AG08395 (cell line): ENCODE measurements at regions not wholly inside any gene's neighbourhood (a gene's known extent, or its start where the extent isn't known, plus 50 kb on each side); places are given as distances from the start of the nearest gene placed in this dataset.

Source experiments
- DNase-seq: peaks from one replicate; pipeline ENCODE4 v3.0.0; 2012; ENCODE audit warnings: mixed read lengths, low spot score

DNA sequence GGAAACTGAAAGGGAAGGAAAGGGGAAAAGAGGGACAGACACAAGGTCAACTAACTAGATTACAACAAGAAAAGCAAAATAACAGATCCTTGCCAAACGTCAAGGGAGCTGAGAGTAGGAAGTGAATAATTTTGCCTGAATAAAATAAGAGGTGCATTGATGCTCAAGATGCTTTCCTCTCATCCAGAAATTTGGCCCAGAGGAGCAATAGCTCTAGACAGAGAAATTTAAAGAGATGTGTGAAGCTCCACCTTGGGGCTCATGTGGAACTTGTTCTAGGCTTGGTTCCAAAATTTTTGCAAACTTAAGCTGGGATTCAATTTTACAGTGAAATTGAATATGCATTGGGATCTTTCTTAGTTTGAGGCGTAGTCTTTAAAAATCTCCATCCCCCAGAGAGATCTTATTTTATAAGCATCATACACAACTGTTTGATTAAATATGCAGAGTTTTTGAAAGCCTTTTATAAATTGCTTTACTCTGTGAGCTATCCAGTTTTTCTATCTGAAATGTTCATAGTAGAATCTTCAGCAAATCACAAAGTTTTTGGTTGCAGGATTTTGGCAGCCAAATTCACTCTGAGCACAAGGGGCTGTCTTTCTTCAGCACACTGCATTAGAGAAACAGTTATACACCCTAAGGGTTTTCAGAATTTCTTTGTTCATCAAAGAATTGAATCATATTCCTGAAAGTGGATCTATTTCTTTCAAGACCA is 1159.5 kb downstream of the ADGRL3 start:
- DNase-seq = no peak

DNA sequence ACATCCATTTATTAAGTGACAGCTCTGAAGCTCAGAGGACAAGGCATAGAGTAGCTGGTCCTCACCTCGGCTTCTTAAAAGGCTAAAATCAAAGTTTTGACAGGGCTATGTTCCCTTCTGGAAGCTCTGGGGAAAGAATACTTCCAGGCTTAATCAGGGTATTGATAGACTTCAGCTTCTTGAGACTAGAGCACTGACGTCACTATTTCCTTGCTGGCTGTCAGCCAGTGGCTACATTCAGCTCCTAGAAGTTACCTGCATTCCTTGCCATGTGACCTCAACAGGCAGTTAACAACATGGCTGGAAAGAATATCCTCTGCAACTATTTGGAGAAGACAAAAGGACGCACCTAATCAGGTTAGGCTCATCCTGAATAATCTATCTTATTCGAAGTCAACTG is 1144.8 kb downstream of the ADGRL3 start:
- DNase-seq = no peak

DNA sequence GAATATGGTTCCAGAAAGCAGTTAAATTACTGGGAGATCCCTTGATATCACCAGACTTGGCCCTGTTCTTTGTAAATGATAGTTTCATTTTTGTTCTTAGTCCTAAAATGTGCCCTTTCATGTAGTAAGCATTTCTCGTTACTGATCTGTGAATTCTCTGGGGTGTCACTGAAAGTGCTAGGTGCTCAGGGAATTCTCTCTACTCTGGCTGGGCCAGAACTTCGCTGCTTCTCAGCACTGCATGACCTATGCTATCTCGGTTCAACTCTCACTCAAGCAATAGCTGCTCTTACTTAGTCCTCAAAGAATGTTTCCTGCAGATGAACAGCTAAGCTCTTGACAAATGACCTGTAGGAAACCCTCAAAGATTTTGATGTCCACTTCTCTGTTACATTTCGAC is 1144.3 kb downstream of the ADGRL3 start:
- DNase-seq = no peak

DNA sequence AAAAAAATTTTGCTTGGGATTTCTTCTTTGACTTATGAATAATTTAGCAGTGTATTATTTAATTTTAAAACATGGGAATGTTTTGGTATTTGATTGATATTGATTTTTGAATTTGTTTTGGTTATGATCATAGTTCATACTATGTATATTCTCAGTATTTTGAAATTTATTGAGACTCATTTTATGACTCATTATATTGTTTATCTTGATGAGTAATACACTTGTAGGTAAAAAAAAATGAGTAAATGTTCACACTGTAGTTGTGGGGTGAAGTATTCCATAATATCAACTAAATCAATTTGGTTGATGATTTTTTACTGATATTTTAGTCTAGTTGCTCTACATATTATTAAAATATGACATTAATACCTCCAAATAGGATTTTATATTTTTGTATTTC is 1142.2 kb downstream of the ADGRL3 start:
- DNase-seq = no peak

DNA sequence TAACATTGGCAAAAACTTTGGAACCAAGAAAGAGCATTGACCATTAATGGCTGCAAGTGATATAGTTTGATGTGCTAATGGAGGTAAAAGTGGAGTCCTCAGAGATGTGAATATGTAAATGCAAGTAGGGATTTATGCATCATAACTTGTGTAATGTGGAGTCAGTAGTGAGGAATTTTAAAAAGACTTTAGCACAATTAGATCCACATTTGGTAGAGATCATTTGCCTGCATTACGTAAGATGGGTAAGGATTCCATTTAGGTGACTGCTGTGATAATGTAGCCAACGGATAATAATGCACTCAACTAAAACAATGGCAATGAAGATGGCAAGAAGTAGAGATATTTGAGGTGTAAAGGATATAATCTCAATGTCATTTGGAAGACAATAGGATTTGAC is 1128.4 kb downstream of the ADGRL3 start:
- no peak for DNase-seq

DNA sequence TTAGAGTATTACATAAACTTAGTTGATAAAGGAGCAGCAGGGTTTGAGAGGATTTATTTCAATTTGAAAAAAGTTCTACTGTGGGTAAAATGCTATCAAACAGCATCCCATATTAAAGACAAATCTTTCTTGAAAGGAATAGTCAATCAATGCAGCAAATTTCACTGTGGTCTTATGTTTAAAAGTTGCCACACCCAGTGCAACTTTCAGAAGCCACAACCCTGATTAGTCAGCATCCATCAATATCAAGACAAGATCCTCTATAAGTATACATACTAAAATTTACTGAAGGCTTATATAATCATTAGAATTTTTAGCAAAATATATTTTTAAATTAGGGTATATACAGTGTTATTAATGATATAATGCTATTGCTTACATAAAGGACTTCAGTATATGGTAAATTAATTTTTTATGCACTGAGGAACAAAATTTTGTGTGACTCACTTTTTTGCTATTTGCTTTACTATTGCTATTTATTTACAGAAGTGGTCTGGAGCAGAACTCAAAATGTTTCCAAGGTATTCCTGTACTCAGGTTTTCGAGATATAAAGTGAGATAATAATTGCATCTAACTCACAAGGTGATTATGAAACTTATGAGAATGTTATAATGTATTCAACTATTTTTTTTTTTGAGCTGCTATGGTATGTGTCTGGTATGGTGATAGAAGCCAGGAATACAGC is 1127.6 kb downstream of the ADGRL3 start:
- no peak for DNase-seq

DNA sequence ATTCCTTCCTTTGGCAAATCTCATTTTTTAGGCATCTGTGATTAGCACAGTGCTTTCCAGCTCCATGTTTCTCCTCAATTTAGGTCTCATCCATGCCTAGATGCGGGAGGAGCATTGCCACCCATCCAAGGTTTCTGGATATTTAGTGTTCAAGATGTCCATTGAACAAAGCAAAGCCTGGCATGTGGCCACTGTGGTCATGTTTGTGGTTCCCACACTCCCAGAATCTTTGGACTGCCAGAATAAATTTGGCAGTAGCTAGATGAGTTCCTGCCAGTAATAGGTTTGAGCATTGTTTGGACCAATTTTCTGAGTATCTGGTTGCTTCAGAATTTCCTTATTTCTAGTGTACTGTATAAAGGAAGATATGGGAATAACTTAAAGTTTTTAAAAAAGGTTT is 1124.1 kb downstream of the ADGRL3 start:
- no peak for DNase-seq

DNA sequence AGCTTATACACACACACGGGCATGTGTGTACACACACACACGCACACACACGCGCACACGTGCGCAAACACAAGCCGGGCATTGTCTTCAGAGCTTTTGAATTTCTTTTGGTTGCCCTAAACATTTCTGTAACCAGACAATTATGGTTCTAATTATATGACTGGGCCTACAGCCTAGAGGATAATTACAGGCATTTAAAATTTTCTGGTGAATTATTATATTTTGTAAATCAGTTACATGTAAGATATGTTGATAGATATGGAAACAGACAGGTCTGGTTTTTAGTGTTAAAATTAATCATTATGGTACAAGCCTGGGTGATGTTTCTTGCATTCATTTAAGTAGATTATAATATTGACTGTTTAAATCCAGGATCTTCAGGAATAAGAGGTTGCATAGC is 1120.5 kb downstream of the ADGRL3 start:
- DNase-seq = no peak

DNA sequence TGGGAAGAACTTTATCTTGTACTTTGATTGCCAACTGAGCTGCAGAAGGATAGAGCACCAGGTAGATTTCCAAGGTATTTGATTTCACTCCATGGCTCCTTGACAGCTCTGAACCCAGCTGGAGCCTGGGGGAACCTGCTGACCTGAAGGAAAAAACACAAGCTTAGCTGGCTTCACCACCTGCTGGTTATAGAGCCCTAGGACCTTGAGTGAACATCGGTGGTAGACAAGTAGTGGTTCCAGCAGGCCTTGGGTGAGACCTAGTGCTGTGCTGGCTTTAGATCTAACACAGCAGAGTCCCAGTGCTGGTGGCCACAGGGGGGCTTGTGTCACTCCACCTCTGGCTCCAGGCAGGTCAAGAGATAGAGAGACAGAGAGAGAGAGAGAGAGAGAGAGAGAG is 1102.6 kb downstream of the ADGRL3 start:
- no peak for DNase-seq

DNA sequence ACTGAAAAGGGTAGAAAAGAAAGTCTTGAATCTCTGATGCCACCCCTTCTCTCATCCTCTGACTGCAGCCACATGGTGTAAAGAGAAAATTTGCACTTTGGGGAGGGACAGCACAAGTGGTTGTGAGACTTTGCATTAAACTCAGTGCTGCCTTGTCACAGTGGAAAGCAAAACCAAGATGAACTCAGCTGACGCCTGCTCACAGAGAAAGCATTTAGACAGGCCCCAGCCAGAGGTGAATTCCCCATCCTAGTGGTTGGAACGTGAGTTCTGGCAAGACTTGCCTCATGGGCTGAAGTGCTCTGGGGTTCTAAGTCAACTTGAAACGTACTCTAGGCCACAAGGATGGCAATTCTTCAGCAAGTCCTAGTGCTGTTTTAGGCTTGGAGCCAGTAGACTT is 1101.4 kb downstream of the ADGRL3 start:
- DNase-seq = no peak

DNA sequence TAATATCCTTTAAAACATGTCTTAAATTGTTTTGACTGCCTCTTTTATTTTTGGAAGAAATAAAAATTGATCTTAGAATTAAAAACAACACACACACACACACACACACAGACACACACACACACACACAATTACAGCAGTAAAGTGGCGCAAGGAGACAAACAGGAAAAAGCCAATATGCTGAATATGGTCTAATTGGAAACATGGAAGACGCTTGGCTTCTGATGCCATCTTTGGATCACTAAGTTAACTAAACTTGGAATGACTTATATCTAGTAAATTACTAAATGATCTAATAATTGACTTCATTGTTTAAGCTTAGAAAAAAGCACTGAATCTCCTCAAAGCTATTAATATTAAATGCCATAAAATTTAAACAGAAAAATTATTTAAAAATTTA is 1093.4 kb downstream of the ADGRL3 start:
- DNase-seq = no peak

DNA sequence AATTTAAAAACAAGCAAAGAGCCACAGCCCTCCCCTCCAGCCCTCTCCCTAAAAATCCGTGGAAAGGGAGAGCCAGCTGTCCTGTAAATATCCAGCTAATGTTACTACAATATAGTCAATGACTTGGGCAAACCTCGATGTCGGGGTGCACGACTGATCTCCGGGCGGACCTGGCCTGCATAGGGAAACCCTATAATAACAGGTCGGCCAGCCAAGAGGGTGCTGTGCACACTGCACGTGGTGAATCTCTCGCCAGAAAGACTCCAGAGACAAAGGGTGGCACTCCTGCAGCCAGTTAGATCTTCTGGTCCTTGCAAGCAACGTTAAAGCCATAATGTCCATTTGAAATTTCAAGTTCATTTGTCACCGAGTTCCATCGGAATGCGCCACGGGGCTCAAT is 1092.8 kb downstream of the ADGRL3 start:
- no peak for DNase-seq

DNA sequence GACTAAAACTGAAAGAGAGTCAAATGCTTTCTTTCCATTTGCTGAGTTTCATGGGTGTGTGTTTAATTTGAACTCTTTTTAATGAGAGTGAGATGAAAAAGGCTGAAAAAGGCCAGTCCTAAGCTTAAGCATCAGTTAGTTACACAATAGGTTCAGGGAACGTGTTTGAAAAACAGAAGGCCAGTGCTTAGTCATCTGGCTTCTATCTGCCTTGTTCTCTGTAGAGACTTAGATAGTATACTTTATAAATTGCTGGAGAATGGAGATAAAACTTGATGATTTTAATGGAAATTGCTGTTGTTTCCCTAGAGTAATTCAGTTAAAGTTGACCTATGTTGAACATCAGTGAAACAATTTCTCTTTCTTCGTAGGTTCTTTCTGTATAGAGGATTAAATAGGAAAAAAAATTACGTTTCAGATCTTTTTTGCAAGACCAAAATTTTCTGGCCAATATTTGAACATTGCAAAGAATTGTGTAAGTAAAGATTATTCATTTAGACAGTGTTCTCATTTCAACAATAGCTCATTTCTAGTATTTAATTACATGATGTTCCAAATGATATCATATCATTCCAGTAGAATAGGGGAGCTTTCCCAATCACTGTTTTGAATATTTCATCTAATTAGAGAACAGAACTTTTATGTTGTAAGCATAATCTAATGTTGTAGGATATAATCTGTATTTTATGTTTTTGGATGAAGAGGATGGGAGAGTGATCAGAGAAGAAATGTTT is 1088.8 kb downstream of the ADGRL3 start:
- DNase-seq = no peak

DNA sequence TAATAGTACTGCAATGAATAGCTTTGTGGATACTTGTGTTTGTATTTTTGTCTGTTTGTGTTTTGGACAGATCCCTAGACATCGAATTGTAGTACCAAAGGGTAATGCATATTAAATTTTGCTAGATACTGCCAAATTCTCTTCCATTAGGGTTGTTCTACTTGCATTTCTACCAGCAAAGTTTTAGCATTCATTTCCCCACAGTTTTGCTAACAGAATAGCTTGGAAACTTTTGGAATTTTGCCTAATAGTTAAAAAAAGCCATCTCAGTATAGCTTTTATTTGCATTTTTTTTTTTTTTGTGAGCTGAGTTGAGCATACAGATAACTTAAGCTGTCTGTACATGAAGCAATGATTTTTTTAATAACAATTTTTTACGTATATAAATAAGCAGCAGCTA is 1084.9 kb downstream of the ADGRL3 start:
- no peak for DNase-seq

DNA sequence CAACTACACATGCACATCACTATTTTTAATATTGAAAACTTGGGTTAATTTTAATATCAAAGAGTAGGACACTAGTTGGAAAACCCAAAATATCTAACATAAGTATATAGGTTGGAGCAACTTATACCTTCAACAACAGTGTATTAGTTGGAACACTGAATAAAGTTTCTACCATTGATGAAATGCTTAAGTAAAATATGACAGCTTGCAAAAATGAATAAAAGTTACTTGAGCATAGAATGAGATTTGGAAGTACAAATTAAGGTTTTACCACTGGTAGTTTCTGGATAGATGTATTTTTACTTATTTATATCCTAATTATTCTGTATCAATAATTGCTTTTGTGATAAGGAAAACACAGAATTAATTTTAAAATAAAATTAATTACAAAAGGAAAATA is 1079.6 kb downstream of the ADGRL3 start:
- no peak for DNase-seq

DNA sequence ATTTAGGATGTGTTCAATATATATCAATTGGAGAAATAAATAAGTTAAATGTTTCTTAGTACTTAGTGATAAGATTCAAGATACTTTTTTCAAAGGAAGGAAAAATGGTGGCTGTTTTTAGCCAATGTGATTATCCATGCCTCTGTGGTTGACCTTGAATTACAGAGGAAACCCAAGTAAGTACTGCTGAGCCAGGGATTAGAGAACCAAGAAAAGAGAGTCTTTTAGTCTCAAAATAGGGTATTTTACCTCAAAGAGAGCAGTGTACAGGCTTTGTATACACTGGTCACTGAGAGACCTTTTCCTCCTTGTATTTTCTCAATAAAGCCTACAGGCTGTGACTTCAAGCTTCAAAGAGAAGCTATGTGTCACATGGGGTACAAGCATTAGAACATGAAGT is 1075.3 kb downstream of the ADGRL3 start:
- DNase-seq = no peak

DNA sequence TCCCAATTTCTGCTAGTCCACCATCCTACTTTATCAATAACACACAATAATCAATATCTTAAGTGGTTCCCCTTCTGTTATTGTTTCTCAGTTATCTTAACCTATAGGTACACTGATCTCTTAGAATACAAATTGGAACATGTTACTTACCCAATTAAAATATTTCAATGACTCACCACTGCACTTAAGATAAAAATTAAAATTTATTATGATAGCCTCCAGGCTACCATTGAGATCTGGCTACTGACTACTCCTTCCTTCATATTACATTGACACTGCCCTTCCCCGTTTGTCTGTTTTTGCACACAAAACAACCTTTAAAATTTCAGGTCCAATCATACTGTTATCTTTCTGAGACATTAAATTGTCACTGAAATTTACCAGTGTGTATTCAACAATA is 1074.7 kb downstream of the ADGRL3 start:
- DNase-seq = no peak

DNA sequence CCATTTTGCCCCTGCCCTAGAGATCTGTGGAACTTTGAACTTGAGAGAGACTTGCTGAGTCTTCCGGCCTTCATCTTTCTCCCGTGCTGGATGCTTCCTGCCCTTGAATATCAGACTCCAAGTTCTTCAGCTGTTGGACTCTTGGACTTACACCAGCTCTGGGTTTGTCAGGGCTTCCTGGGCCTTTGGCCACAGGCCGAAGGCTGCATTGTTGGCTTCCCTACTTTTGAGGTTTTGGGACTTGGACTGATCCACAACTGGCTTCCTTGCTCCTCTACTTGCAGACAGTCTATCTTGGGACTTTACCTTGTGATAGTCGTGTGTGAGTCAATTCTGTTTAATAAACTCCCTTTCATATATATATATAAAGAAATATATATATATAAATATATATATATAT is 1071.0 kb downstream of the ADGRL3 start:
- no peak for DNase-seq

DNA sequence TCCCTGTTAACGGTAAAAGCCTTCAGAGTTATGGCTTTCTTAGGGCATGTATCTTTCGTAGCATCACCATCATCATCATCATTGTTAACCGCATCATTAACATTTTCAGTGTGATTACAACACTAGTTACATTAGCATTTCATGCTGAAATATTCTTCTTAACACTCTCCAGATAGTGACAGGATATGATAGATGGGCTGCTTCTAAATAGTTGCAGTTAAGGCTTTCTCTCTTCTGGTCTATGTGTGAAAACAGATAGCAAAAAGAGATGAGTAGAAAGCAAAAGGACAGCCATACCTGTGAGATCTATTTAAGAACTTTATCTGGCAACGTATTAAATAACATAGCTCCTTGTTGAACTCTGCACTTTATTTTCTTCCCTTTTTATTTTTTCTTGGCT is 1069.8 kb downstream of the ADGRL3 start:
- no peak for DNase-seq

DNA sequence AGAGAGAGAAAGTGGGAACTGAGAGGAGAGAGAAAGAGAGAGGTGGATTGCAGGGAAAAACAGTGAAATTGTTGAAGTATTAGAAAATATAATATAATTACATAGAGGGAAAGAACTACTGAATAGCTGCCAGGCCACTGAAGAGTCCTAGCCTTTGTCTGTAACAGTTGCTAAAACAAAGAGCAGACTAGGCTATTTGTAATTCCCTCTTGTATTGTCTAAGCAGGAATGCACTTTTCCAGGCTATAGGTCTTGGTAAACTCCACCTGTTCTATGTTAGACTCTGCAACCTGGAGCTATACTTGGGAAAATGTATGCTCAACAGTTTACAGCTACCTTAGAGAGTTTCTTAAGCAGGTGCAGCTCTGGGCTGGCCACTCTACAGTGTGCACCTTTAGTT is 1063.3 kb downstream of the ADGRL3 start:
- DNase-seq = no peak

DNA sequence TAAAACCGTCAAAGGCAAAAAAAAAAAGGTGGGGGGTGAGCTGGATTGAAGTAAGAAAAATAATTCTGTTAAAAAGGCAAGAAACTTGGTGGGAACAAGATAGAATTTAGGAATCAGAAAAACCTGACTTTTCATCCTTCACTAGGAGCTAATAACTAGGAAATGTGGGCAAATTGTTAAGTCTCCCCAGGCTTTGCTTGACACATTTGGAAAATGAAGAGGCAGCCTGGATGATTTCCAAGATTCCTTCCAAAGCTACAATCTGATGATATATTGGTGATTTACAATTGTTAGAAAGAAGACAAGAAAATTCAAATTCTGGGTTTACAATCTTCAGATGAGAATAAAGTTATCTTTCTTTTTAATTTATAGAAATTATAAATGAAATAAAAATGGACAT is 1062.5 kb downstream of the ADGRL3 start:
- DNase-seq = no peak

DNA sequence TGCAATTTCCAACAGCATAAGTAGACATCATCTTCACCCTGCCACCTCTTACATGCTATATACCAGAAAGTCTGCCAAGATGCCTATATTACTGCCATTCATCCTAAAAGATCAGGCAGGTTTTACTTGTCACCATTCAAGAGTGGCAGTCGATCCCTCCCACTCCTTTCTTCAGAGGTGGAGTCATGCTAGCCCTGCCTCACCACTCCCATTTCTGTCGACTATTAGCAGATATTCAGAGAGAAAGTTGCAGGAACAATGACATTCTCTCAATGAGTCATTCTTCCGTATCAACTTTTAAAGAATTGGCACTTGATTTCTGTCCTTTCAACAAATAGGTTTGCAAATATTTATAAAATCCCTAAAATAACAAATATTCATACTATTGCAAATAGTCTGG is 1060.1 kb downstream of the ADGRL3 start:
- DNase-seq = no peak

DNA sequence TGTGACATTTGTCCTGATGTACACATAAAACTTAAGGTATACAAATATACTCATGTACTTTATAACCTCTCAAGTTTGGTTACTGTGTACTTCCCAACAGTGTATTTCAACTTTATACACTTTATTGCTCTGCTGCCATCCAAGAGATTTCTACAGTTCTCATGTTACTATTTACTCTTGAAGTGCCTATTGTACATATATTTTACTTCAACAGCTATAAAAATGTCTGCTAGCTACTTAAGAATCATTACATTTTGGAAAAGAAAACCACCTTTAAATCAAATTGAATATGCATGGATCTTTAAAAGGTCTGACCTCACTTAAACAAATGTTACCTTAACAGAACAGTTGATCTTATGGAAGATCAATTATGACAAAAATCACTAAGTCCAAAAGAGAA is 1056.4 kb downstream of the ADGRL3 start:
- DNase-seq = no peak
